ENCODE measurements at regions not wholly inside any gene's neighbourhood (a gene's known extent, or its start where the extent isn't known, plus 50 kb on each side); places are given as distances from the start of the nearest gene placed in this dataset.

GRCh38 chr1:36656838-36657237 lies 174.1 kb upstream of the CSF3R start:
- POLR2A ChIA-PET = no interaction called here
- CTCF ChIA-PET = interaction anchor here (0.6 kb wide), 1 partner anchor 8 kb away, joined by 5 read pairs; no protein-coding TSS in a partner anchor
- DNase-seq (ENCODE audit: extremely low spot score) = no peak
- no peak for TF ChIP-seq ZNF384 (IDR thresholded peaks at IDR 0.05)
- TF ChIP-seq LEF1 (IDR thresholded peaks at IDR 0.05; ENCODE audit: borderline replicate concordance) = no peak
- no peak for TF ChIP-seq FOXA1 (IDR thresholded peaks at IDR 0.05)
- no peak for TF ChIP-seq ELF4 (IDR thresholded peaks at IDR 0.05)
- no peak for TF ChIP-seq PKNOX1 (IDR thresholded peaks at IDR 0.05)
- TF ChIP-seq BHLHE40 (IDR thresholded peaks at IDR 0.05; ENCODE audit: borderline replicate concordance) = no peak
- no peak for TF ChIP-seq SUZ12 (IDR thresholded peaks at IDR 0.05)
- no peak for TF ChIP-seq FOXM1 (IDR thresholded peaks at IDR 0.05; ENCODE audit: borderline replicate concordance)
- no peak for TF ChIP-seq FOXK2 (IDR thresholded peaks at IDR 0.05)
- TF ChIP-seq ARNT (IDR thresholded peaks at IDR 0.05) = no peak
- TF ChIP-seq HDGF (IDR thresholded peaks at IDR 0.05; ENCODE audit: borderline replicate concordance) = no peak
- no peak for TF ChIP-seq CTBP1 (IDR thresholded peaks at IDR 0.05; ENCODE audit: borderline replicate concordance)
- TF ChIP-seq NFRKB (IDR thresholded peaks at IDR 0.05) = no peak
- TF ChIP-seq L3MBTL2 (conservative IDR thresholded peaks at IDR 0.05) = no peak

GRCh38 chr1:36656271-36656670 lies 173.6 kb upstream of the CSF3R start:
- CTCF ChIA-PET = no interaction called here
- DNase-seq (ENCODE audit: extremely low spot score) = no peak
- TF ChIP-seq FOXM1 (IDR thresholded peaks at IDR 0.05; ENCODE audit: borderline replicate concordance) = no peak
- TF ChIP-seq ARNT (IDR thresholded peaks at IDR 0.05) = no peak
- no peak for TF ChIP-seq FOXA1 (IDR thresholded peaks at IDR 0.05)
- no peak for TF ChIP-seq LEF1 (IDR thresholded peaks at IDR 0.05; ENCODE audit: borderline replicate concordance)
- TF ChIP-seq ZNF384 (IDR thresholded peaks at IDR 0.05) = no peak
- no peak for TF ChIP-seq SUZ12 (IDR thresholded peaks at IDR 0.05)
- no peak for TF ChIP-seq L3MBTL2 (conservative IDR thresholded peaks at IDR 0.05)
- TF ChIP-seq FOXK2 (IDR thresholded peaks at IDR 0.05) = no peak
- no peak for TF ChIP-seq BHLHE40 (IDR thresholded peaks at IDR 0.05; ENCODE audit: borderline replicate concordance)
- TF ChIP-seq NFRKB (IDR thresholded peaks at IDR 0.05) = no peak
- no peak for TF ChIP-seq SP1 (IDR thresholded peaks at IDR 0.05)
- TF ChIP-seq ELF4 (IDR thresholded peaks at IDR 0.05) = no peak
- TF ChIP-seq HDGF (IDR thresholded peaks at IDR 0.05; ENCODE audit: borderline replicate concordance) = no peak
- POLR2A ChIA-PET = no interaction called here

GRCh38 chr1:36654586-36654985 lies 171.9 kb upstream of the CSF3R start:
- ChIA-PET POLR2A (no interaction called here), CTCF (interaction anchor here (0.6 kb wide), 1 partner anchor 550 kb away, joined by 3 read pairs; no protein-coding TSS in a partner anchor)
- TF ChIP-seq FOXA1 (IDR thresholded peaks at IDR 0.05) (no peak), LEF1 (IDR thresholded peaks at IDR 0.05; ENCODE audit: borderline replicate concordance) (no peak), SUZ12 (IDR thresholded peaks at IDR 0.05) (no peak), PKNOX1 (IDR thresholded peaks at IDR 0.05) (no peak), TARDBP (IDR thresholded peaks at IDR 0.05) (no peak), ZNF384 (IDR thresholded peaks at IDR 0.05) (no peak), FOXK2 (IDR thresholded peaks at IDR 0.05) (no peak), CTBP1 (IDR thresholded peaks at IDR 0.05; ENCODE audit: borderline replicate concordance) (no peak), ELF4 (IDR thresholded peaks at IDR 0.05) (no peak), BHLHE40 (IDR thresholded peaks at IDR 0.05; ENCODE audit: borderline replicate concordance) (no peak), FOXM1 (IDR thresholded peaks at IDR 0.05; ENCODE audit: borderline replicate concordance) (no peak), NFRKB (IDR thresholded peaks at IDR 0.05) (no peak), ARNT (IDR thresholded peaks at IDR 0.05) (no peak), L3MBTL2 (conservative IDR thresholded peaks at IDR 0.05) (no peak), HDGF (IDR thresholded peaks at IDR 0.05; ENCODE audit: borderline replicate concordance) (no peak)
- DNase-seq (ENCODE audit: extremely low spot score) = no peak

- no peak for TF ChIP-seq NFRKB (IDR thresholded peaks at IDR 0.05)
- no peak for TF ChIP-seq FOXA1 (IDR thresholded peaks at IDR 0.05)
- no peak for TF ChIP-seq ZNF384 (IDR thresholded peaks at IDR 0.05)
- no peak for TF ChIP-seq CTBP1 (IDR thresholded peaks at IDR 0.05; ENCODE audit: borderline replicate concordance)
- no peak for TF ChIP-seq L3MBTL2 (conservative IDR thresholded peaks at IDR 0.05)
- TF ChIP-seq LEF1 (IDR thresholded peaks at IDR 0.05; ENCODE audit: borderline replicate concordance) = no peak
- ChIA-PET POLR2A (no interaction called here), CTCF (no interaction called here)
- no peak for DNase-seq (ENCODE audit: extremely low spot score)
Measured at GRCh38 chr1:36653850-36654249, 171.1 kb upstream of the CSF3R start.

GRCh38 chr1:36652586-36652985 lies 169.9 kb upstream of the CSF3R start:
- TF ChIP-seq BHLHE40 (IDR thresholded peaks at IDR 0.05; ENCODE audit: borderline replicate concordance) (no peak), ELF4 (IDR thresholded peaks at IDR 0.05) (no peak), L3MBTL2 (conservative IDR thresholded peaks at IDR 0.05) (no peak), NFRKB (IDR thresholded peaks at IDR 0.05) (no peak), FOXA1 (IDR thresholded peaks at IDR 0.05) (no peak), PKNOX1 (IDR thresholded peaks at IDR 0.05) (no peak), SP1 (IDR thresholded peaks at IDR 0.05) (no peak), SUZ12 (IDR thresholded peaks at IDR 0.05) (no peak), CTBP1 (IDR thresholded peaks at IDR 0.05; ENCODE audit: borderline replicate concordance) (no peak), ARNT (IDR thresholded peaks at IDR 0.05) (no peak), ZNF384 (IDR thresholded peaks at IDR 0.05) (no peak), FOXM1 (IDR thresholded peaks at IDR 0.05; ENCODE audit: borderline replicate concordance) (no peak), FOXK2 (IDR thresholded peaks at IDR 0.05) (no peak), TARDBP (IDR thresholded peaks at IDR 0.05) (no peak), HDGF (IDR thresholded peaks at IDR 0.05; ENCODE audit: borderline replicate concordance) (no peak), LEF1 (IDR thresholded peaks at IDR 0.05; ENCODE audit: borderline replicate concordance) (no peak)
- no peak for DNase-seq (ENCODE audit: extremely low spot score)
- ChIA-PET POLR2A (no interaction called here), CTCF (interaction anchor here (0.6 kb wide), 1 partner anchor 1410 kb away, joined by 3 read pairs; no protein-coding TSS in a partner anchor)

GRCh38 chr1:36652011-36652410 lies 169.3 kb upstream of the CSF3R start:
- ChIA-PET POLR2A (no interaction called here), CTCF (interaction anchor here (0.6 kb wide), 1 partner anchor 1410 kb away, joined by 3 read pairs; no protein-coding TSS in a partner anchor)
- TF ChIP-seq PKNOX1 (IDR thresholded peaks at IDR 0.05) = no peak
- TF ChIP-seq LEF1 (IDR thresholded peaks at IDR 0.05; ENCODE audit: borderline replicate concordance) = no peak
- TF ChIP-seq SUZ12 (IDR thresholded peaks at IDR 0.05) = no peak
- no peak for TF ChIP-seq FOXK2 (IDR thresholded peaks at IDR 0.05)
- no peak for TF ChIP-seq HDGF (IDR thresholded peaks at IDR 0.05; ENCODE audit: borderline replicate concordance)
- no peak for TF ChIP-seq TARDBP (IDR thresholded peaks at IDR 0.05)
- no peak for TF ChIP-seq BHLHE40 (IDR thresholded peaks at IDR 0.05; ENCODE audit: borderline replicate concordance)
- no peak for TF ChIP-seq ELF4 (IDR thresholded peaks at IDR 0.05)
- no peak for TF ChIP-seq CTBP1 (IDR thresholded peaks at IDR 0.05; ENCODE audit: borderline replicate concordance)
- TF ChIP-seq SP1 (IDR thresholded peaks at IDR 0.05) = no peak
- TF ChIP-seq ARNT (IDR thresholded peaks at IDR 0.05) = no peak
- no peak for TF ChIP-seq L3MBTL2 (conservative IDR thresholded peaks at IDR 0.05)
- TF ChIP-seq NFRKB (IDR thresholded peaks at IDR 0.05) = no peak
- TF ChIP-seq FOXM1 (IDR thresholded peaks at IDR 0.05; ENCODE audit: borderline replicate concordance) = no peak
- TF ChIP-seq ZNF384 (IDR thresholded peaks at IDR 0.05) = no peak
- no peak for DNase-seq (ENCODE audit: extremely low spot score)
